NCI-H2227 (cell line): ENCODE measurements at regions not wholly inside any gene's neighbourhood (a gene's known extent, or its start where the extent isn't known, plus 50 kb on each side); places are given as distances from the start of the nearest gene placed in this dataset.

Experiments
- DNase-seq: peaks from one replicate; lab custom pipeline; 2025; ENCODE audit not compliant: unreplicated experiment; lab: John Stamatoyannopoulos, UW

- DNase-seq, result no peak
Observed at GRCh38 chr9:108526518-108526917, 329.3 kb downstream of the ACTL7B start.

DNA sequence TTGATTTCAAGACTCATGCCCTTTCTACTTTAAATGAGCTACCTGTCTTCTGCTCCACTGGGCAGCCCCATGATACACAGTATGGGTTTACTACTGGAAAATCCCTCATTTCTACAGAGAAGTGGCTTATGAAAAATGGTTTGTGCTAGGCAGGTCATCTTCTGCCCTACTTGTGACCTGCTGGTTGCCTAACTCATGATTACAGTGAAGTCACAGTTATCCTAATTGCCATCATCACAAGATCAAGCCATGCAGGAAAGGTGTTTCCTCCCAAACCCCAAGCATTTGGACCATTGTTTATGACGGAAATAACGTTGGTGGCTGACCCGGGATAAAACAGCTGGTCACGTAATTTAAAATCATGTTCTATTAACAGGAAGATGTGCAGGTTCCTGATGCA, 330.6 kb downstream of the ACTL7B start:
- DNase-seq, result no peak

- DNase-seq, result no peak
Observed at GRCh38 chr9:108521063-108521590, 334.7 kb downstream of the ACTL7B start.

DNA sequence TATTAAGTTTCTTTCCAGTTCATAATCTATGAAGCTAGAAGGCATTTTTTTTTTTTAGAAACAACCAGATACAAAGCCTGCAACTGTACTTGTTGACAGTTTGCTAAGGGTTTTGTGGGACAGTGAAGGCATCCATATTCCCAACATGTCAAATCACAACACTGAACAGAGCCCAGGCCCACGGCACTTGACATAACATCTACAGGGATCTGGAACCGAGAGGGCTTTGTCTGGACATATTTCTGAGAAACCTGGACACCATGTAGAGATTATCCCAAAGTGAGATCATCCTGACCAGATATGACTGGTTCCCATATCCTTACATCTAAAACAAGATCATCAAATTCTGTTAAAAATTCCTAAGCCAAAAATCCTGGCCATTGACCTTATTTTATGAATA, 336.3 kb downstream of the ACTL7B start:
- no peak for DNase-seq

DNA sequence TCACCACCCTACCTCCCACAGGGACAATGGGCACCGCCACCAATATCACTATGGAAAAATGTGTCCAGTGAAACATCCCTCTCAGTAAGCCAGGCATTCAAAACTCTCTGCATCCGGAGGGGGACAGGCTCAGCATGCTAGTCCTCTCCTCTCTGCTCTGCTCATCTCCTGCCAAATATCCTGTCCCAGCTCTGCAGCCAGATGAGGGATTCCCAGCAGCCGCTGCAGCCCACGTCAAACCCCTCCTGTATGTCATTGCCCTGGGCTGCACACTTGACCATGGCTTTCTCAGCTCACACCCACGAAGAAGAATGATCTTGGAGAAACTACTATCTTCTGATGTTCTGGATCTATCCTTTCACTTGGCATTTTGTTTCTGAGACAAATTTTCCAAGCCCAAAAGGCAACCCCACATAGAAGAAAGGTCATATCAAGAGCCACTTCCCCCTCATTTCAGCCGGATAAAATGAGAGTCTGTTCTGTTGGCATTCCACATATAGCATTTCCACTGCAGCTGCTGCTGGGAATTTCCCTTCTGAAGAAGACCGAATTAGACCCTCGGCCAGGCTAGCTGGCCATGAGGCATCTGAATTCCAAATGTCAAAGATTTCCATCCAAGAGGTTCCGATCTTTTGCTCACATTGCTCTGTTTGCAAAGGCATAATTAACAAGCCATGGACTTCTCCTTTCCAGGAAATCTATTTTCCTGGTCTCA, 338.0 kb downstream of the ACTL7B start:
- no peak for DNase-seq

GRCh38 chr9:108516391-108516790, 339.4 kb downstream of the ACTL7B start:
- no peak for DNase-seq

DNA sequence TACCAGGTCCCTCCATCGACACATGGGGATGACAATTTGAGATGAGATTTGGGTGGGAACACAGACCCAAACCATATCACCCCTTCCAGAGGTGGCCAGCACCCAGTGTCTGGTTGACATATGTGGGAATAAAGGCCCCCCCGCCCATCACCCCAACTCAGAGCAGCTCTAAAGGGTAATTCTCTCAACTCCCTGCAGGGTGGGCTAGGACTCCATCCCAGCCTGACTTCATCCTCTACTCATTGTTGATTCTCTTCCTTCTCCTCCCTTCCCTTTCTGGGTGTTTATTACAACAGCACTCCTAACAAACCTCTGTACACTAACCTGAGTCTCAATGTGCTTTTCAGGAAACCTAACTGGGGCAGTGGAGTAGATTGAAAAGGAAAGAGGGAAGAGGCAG, 339.9 kb downstream of the ACTL7B start:
- no peak for DNase-seq

DNA sequence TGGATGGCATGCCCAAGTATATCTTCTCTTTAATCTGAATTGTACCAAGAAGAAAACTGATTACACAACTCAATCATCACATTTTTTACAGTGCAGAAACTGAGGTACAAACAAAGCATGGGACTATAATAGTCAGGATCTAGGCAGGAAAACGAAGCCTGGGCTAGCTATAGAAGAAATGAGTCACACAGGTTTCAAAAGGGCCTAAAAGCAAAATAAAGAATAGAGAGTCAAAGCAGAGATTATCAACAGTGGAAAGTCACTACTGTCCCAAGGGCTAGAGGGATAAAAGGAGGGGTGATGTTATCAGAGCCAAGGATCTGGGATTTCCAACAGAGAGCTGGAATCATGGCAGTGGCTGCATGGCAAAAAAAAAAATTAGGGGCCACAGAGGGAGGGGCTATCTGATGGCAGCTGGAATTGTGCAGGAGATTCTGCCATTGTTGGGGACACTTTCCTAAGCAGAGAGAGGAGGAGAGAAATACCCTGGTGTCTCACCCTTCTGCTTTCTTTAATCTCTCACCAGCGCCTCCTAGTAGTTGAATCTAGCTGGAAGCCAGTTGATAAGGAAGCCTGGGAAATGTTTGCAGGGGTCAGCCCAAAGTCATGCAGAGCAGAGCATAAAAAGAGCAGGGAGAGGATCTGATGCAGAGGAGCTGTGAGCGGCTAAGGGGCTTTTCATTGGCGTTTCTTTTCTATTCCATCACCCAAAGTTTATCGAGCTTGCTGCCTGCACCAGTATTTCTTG, 343.2 kb downstream of the ACTL7B start:
- no peak for DNase-seq

DNA sequence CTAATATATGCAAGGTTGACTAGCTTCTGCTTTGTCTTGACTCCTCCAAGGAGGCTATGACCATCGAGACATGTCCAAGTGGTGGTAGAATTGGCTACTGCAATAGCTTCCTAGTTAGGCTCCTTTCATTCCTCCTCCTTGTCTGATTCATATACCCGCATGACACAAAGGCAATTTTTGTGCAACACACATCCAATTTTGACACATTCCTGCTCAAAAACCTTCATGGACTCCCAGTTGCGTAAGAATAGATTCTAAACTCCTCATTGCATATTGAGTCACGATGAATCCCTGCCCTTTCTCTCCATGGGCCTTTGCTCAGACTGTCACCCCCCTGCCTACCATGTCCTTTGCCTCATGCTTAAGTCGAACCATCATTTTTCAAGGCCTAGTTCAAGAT, 344.5 kb downstream of the ACTL7B start:
- DNase-seq, result no peak

DNA sequence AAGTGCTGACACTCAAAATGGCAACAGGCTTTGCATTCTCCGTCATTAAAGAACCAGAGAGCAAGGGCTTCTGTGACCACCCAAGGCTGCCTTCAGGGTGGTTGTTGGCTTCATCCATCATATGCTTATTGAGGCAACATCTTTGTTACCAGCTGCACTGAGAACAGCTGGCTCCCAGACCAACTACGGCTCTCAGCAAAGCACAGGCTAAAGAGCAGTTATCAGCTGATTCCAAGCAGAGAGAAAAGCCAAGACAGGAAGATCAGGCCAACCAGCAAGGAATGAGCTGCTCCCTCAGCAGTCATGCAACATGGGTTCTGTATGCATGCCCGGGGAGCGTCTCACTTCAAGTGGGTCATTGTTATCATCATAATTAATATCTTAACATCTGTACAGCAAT, 358.9 kb downstream of the ACTL7B start:
- no peak for DNase-seq

DNA sequence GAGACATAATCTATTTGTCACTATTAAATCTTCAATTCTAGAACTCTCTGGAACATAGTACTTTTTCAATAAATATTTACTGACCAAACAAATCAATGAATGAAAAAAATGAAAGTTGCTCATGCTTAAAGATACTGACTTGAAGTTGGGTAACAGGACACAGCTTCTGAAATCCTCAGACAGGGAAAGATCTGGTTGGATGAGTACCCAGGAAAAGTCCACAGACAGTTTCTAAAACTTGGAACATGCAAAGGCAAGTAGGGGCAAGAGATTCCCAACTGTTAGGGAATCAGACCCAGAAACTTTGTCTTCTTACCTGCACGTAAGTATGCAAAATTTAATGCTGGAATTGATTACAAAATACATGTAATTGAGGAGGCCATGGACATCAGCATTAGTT, 366.2 kb downstream of the ACTL7B start:
- no peak for DNase-seq

GRCh38 chr9:108486831-108487230, 369.0 kb downstream of the ACTL7B start:
- no peak for DNase-seq

- no peak for DNase-seq
Observed at GRCh38 chr9:108484468-108484867, 371.3 kb downstream of the ACTL7B start.

DNA sequence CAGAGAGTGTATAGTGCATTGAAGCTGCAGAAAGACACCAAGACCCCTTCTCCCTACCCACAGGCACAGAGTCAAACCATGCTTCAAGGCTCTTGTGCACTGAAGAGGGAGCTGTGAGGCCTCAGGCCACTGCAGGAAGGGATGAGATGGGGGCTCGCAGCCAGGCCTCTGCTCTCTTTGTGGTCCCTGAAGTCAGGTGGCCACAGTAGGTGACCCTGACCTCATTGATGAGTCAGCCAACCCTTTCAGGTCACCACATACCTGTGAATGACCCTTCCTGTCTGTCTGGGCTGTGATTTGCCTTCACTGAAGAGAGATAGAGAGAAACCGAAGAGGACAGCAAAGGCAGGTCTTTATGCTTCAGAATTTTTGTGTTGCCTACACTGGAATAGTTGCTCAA, 372.1 kb downstream of the ACTL7B start:
- no peak for DNase-seq

GRCh38 chr9:108479989-108480652, 375.7 kb downstream of the ACTL7B start:
- no peak for DNase-seq

DNA sequence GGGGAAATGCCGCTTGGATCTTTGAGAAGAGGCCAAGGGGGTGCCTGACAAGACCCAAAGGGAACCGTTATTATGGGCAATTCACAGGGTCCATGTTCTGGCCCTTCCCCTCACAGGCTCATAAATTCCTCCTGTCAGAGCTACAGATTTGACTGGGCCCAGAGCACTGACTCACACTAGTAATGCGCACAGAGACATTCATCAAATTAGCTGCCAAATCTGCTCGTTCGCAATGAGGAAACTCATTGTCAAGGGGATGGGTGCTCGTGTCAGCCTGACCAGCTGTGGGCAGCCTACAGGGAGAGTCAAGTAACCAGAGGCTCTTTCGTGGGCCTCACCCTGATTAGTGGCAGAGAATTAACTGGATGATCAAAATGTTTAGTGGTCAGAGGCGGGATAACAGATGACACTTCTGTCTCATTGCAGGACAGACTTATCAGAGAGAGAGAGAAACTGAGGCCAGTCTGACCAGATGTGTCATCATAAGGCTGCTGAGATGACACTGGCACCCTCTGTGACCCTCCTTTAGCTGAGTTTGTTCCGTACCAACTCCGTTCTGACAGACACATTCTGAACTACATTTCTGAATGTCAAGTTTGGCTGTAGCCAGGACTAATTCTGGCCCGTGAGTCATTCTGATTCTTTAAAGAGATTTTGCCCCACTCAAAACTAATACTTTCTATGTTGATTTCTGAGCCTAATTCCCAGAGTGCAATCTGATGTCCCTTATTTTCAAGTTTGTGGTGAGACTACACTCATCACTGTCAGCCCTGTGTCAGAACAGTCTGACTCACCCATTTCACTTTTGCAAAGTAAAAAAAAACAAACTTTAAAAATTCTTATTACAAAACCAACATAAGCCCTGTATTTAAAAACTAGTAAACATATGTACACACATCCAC, 377.1 kb downstream of the ACTL7B start:
- no peak for DNase-seq

DNA sequence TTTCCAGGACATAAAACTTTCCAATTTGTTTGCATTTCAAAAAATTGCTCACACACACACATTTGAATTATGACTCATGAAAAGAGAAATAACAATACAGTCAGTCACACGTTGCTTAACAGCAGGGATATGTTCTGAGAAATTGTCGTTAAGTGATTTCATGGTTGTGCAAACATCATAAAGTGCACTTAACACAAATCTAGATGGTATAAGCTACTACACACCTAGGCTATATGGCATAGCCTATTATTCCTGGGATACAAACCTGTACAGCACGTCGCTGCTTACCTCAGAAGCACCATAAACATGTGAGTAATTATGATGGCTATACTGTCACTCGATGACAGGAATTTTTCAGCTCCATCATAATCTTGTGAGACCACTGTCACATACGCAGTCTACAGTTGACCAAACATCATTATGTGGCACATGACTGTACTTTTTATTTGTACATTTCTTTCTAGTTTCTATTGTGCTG, 378.2 kb downstream of the ACTL7B start:
- DNase-seq, result no peak

DNA sequence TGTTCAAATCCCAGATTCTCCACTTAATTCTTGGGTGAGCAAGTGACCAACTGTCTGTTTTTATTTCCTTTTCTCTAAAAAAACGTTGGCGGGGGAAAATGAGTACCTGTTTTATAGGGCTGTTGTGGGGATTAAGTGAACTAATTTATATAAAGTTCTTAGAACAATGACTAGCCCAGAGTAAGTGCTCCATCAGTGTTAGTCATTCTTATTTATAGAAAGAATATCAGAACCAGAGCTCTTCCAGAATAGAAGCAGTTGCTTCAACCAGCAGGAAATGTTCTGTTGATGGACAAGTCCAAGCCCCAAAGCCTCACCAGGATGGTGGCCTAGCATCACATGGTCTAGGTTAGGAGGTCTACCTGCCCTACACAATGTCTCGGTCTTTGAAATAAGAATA, 379.2 kb downstream of the ACTL7B start:
- no peak for DNase-seq

- no peak for DNase-seq
Observed at GRCh38 chr9:108475813-108476212, 380.0 kb downstream of the ACTL7B start.

- no peak for DNase-seq
Observed at GRCh38 chr9:108474356-108474755, 381.4 kb downstream of the ACTL7B start.
